Spleen (tissue), 7 donors: ENCODE measurements at regions not wholly inside any gene's neighbourhood (a gene's known extent, or its start where the extent isn't known, plus 50 kb on each side); places are given as distances from the start of the nearest gene placed in this dataset.

Experiments
- POLR2A ChIP-seq, 3 donors: fragments of 450-650 bp; IDR thresholded peaks; one replicate each; pipeline ENCODE4 v1.5.1; 2017; ENCODE audit warnings: antibody characterized with exemption in 3 of 3, mild to moderate bottlenecking in 1 of 3
- TF ChIP-seq, protein P1 (sequence below), 11 experiments: fragments of 200-600 bp in 7 of 11; fragments of 450-650 bp in 4 of 11; sonication (generic) in 4 of 11; IDR thresholded peaks in 8 of 11; conservative IDR thresholded peaks in 3 of 11; 1 replicate in 7 of 11; 2 replicates in 4 of 11; pipeline versions ENCODE4 v1.4.0 to v1.8.0; 2016 to 2021; ENCODE audit warnings: antibody characterized with exemption in 11 of 11, inconsistent platforms in 4 of 11, mild to moderate bottlenecking in 1 of 11
- donor health status: DM: no; HTN: no; CAD: no; lungs with moderate emphysema.
- donor health status: DM: no; HTN: no; CAD: no.
- donor health status: DM: no; HTN: no; CAD: no.

DNA sequence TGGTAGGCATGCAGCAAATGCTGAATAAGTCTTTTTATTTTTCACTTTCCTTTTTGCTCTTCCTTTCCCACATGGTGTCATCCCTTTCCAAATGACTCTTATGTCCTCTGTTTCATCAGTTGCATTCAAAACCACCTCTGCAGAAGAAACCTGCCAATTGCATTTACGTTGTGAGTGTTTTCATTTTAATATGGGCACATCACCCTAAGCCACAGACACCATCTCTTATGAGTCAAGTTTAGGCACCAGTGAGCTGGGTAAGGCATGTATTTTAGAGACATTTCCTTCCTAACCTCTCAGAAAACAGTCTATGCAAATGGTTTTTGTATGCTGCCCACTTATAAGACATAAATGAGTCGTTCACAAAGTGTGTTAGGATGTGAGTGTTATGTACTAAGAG, 223.3 kb upstream of the ADAMTS9 start:
- TF ChIP-seq, protein P1, sequence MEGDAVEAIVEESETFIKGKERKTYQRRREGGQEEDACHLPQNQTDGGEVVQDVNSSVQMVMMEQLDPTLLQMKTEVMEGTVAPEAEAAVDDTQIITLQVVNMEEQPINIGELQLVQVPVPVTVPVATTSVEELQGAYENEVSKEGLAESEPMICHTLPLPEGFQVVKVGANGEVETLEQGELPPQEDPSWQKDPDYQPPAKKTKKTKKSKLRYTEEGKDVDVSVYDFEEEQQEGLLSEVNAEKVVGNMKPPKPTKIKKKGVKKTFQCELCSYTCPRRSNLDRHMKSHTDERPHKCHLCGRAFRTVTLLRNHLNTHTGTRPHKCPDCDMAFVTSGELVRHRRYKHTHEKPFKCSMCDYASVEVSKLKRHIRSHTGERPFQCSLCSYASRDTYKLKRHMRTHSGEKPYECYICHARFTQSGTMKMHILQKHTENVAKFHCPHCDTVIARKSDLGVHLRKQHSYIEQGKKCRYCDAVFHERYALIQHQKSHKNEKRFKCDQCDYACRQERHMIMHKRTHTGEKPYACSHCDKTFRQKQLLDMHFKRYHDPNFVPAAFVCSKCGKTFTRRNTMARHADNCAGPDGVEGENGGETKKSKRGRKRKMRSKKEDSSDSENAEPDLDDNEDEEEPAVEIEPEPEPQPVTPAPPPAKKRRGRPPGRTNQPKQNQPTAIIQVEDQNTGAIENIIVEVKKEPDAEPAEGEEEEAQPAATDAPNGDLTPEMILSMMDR (IDR thresholded peaks at IDR 0.05 in 8 of 11, conservative IDR thresholded peaks at IDR 0.05 in 3 of 11): no peak
- no peak for TF ChIP-seq POLR2A (IDR thresholded peaks at IDR 0.05)
